Esophagus squamous epithelium (tissue), 5 donors: ENCODE measurements at regions not wholly inside any gene's neighbourhood (a gene's known extent, or its start where the extent isn't known, plus 50 kb on each side); places are given as distances from the start of the nearest gene placed in this dataset.

ENCODE experiments used
- DNase-seq: peaks from one replicate; lab custom pipeline; 2025; lab: John Stamatoyannopoulos, UW
- H3K27ac ChIP-seq, 4 donors: fragments of 200-600 bp; sonication (generic); one replicate each; pipeline ENCODE4 v1.5.1; 2016 to 2019; ENCODE audit warnings: mild to moderate bottlenecking in 1 of 4
- H3K27me3 ChIP-seq, 4 donors: fragments of 200-600 bp; sonication (generic); 1 replicate in 3 of 4; 2 replicates in 1 of 4; pipeline versions ENCODE4 v1.5.1 to v1.6.0; 2017 to 2021; ENCODE audit warnings: antibody characterized with exemption in 1 of 4
- H3K36me3 ChIP-seq, 3 donors: fragments of 200-600 bp; sonication (generic); one replicate each; pipeline ENCODE4 v1.5.1; 2016 to 2019
- H3K4me1 ChIP-seq, 3 donors: fragments of 200-600 bp; sonication (generic); one replicate each; pipeline ENCODE4 v1.5.1; 2017 to 2019
- H3K4me3 ChIP-seq, 4 donors: fragments of 200-600 bp; sonication (generic); 1 replicate in 3 of 4; 2 replicates in 1 of 4; pipeline ENCODE4 v1.5.1; 2016 to 2019; ENCODE audit warnings: mild to moderate bottlenecking in 2 of 4, moderate library complexity in 1 of 4
- H3K9me3 ChIP-seq, 3 donors: fragments of 200-600 bp; sonication (generic); one replicate each; pipeline ENCODE4 v1.5.1; 2016 to 2019
- POLR2A ChIP-seq, 4 donors: fragments of 450-650 bp; IDR thresholded peaks; one replicate each; pipeline ENCODE4 v1.6.1; 2017; ENCODE audit warnings: antibody characterized with exemption in 4 of 4, mild to moderate bottlenecking in 4 of 4, moderate library complexity in 3 of 4
- WGBS, 2 donors: methylation state at CpG; one replicate each; pipeline ENCODE4 v1.1.5; 2018; 5-methylcytosine and 5-hydroxymethylcytosine counted together
- intact Hi-C: fragments of 100-400 bp; cut with DNase I; formaldehyde crosslinking; loops from one replicate; pipeline ENCODE4 v1.15.0; 2022
- TF ChIP-seq, protein P1 (sequence below), 6 experiments: fragments of 450-650 bp in 4 of 6; fragments of 200-600 bp in 2 of 6; sonication (generic) in 2 of 6; IDR thresholded peaks; one replicate each; pipeline ENCODE4 v1.5.1; 2016 to 2019; ENCODE audit warnings: antibody characterized with exemption in 6 of 6, mild to moderate bottlenecking in 4 of 6, moderate library complexity in 4 of 6
- donor health status: DM: yes; HTN: yes; CAD: no.

DNA sequence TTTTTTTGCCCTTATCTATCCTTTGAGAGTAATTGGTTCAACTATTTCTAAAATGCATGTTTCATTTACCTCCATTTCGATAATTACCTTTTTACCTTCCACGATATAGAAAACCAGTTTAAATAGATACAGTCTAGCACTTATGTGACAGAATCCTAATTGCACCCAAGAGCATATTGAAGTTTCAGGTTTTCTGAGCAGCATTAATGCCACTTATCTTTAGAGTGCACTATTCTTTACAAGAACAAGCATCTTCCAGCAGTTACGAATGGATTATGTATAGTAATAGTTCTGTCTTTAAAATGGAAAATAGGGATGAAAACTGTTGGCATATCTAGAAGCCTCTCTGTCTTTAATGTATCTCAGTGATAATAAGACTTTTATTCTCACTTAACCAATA lies 82.2 kb upstream of the ATXN7L3B start:
- Histone ChIP-seq H3K27me3 (no peaks in the 10 kb centered on the region), H3K4me3 (no peak overlapping the region), H3K9me3 (no peaks in the 10 kb centered on the region), H3K36me3 (no peaks in the 10 kb centered on the region), H3K27ac (no peak overlapping the region), H3K4me1 (no peaks in the 10 kb centered on the region)
- intact Hi-C loops, result no loop called here
- no peak for DNase-seq
- no peak for TF ChIP-seq POLR2A (IDR thresholded peaks at IDR 0.05)
- TF ChIP-seq, protein P1, sequence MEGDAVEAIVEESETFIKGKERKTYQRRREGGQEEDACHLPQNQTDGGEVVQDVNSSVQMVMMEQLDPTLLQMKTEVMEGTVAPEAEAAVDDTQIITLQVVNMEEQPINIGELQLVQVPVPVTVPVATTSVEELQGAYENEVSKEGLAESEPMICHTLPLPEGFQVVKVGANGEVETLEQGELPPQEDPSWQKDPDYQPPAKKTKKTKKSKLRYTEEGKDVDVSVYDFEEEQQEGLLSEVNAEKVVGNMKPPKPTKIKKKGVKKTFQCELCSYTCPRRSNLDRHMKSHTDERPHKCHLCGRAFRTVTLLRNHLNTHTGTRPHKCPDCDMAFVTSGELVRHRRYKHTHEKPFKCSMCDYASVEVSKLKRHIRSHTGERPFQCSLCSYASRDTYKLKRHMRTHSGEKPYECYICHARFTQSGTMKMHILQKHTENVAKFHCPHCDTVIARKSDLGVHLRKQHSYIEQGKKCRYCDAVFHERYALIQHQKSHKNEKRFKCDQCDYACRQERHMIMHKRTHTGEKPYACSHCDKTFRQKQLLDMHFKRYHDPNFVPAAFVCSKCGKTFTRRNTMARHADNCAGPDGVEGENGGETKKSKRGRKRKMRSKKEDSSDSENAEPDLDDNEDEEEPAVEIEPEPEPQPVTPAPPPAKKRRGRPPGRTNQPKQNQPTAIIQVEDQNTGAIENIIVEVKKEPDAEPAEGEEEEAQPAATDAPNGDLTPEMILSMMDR (IDR thresholded peaks at IDR 0.05), result no peak
- WGBS, 2 donors, result 76 to 85% methylated on average over 3 of the region's 3 CpGs

DNA sequence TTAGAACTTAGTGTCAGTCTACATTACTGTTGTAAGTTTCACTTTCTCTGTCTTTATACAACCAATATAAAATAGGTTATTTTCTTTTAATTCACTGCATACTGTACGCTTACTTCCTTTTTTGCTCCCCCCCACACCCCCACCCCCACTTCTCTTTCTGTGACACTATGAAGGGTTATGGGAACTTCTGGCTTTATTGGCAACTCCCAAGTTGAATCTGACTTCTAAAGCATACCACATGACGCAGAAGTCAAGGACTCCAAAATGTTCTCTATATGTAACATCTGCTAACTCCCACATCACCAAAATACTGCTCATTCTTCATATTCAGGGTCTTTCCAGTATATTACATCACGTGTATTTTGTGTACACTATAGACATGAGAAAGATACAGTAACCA lies 81.2 kb upstream of the ATXN7L3B start:
- no peaks in the 10 kb centered on the region for H3K36me3 ChIP-seq
- no peaks in the 10 kb centered on the region for H3K27me3 ChIP-seq
- no peaks in the 10 kb centered on the region for H3K9me3 ChIP-seq
- TF ChIP-seq POLR2A (IDR thresholded peaks at IDR 0.05), result no peak
- TF ChIP-seq, protein P1 (IDR thresholded peaks at IDR 0.05), result no peak
- H3K4me1 ChIP-seq, result no peaks in the 10 kb centered on the region
- H3K27ac ChIP-seq, result no peak overlapping the region
- H3K4me3 ChIP-seq, result no peak overlapping the region
- no peak for DNase-seq
- WGBS, 2 donors, result 64 to 69% methylated on average over 3 of the region's 3 CpGs
- intact Hi-C loops, result no loop called here

DNA sequence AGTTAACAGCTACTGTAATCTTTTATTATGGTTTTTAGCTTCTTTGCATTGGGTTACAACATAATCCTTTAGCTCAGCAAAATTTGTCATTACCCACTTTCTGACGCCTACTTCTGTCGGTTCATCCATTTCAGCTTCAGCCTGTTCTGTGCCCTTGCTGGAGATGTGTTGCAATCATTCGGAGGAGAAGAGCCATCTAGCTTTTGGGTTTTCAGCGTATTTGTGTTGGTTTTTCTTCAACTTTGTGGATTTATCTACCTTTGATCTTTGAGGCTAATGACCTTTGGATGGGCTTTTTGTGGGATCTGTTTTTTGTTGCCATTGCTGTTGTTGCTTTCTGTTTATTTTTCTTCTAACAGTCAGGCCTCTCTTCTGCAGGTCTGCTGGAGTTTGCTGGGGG lies 69.2 kb upstream of the ATXN7L3B start:
- Histone ChIP-seq H3K36me3 (no peaks in the 10 kb centered on the region), H3K27ac (no peak overlapping the region), H3K27me3 (no peaks in the 10 kb centered on the region), H3K4me1 (no peaks in the 10 kb centered on the region), H3K9me3 (no peaks in the 10 kb centered on the region), H3K4me3 (no peak overlapping the region)
- TF ChIP-seq, protein P1 (IDR thresholded peaks at IDR 0.05), result no peak
- TF ChIP-seq POLR2A (IDR thresholded peaks at IDR 0.05), result no peak
- WGBS, 2 donors, result 58 to 75% methylated on average over 4 of the region's 4 CpGs
- intact Hi-C loops, result no loop called here
- DNase-seq, result no peak

DNA sequence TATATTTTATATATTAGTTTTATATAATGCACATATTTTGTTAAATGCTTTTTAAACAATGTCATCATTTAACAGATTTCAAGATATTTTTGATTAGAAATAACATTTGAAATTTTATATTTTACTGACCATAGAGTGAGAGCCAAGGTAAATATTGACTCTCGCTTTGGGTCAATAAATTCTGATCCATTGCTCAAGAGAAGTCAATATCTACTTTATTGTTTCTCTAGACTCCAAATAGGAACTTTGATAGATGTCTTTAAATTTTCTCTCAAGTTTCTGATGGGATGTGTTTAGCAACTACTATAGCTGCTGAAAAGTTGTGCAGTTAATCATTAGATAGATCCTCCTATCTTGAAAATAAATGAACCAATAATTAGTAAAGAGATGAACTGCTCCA lies 61.4 kb upstream of the ATXN7L3B start:
- H3K4me1 ChIP-seq, result no peaks in the 10 kb centered on the region
- DNase-seq, result no peak
- no peaks in the 10 kb centered on the region for H3K36me3 ChIP-seq
- WGBS, 2 donors, result 89 to 96% methylated on average over 1 of the region's 1 CpG
- no peak overlapping the region for H3K4me3 ChIP-seq
- intact Hi-C loops, result no loop called here
- H3K9me3 ChIP-seq, result no peaks in the 10 kb centered on the region
- TF ChIP-seq POLR2A (IDR thresholded peaks at IDR 0.05), result no peak
- TF ChIP-seq, protein P1 (IDR thresholded peaks at IDR 0.05), result no peak
- no peak overlapping the region for H3K27ac ChIP-seq
- no peaks in the 10 kb centered on the region for H3K27me3 ChIP-seq

DNA sequence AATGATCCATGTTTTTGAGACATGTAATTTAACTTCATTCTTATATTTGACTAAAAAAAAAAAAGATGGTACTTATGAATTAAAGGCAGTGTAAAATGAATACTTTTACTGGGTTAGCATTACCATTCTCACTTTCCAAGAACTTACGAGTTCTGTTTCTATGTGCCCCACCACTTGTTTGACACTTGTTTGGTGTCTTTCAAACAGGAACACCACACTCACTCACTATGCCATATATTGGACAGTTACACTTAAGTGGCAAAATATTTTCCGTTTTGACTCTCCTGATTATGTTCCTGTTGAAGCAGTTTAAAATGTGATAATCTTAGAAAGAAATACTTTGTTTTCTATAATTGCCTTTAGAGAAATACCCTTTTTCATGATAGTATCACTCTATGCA lies 56.6 kb upstream of the ATXN7L3B start:
- intact Hi-C loops, result no loop called here
- Histone ChIP-seq H3K4me1 (no peaks in the 10 kb centered on the region), H3K27me3 (no peaks in the 10 kb centered on the region), H3K36me3 (no peaks in the 10 kb centered on the region), H3K27ac (no peak overlapping the region), H3K4me3 (no peak overlapping the region), H3K9me3 (no peaks in the 10 kb centered on the region)
- no peak for DNase-seq
- 71 to 72% methylated on average over 2 of the region's 2 CpGs for WGBS, 2 donors
- TF ChIP-seq, protein P1 (IDR thresholded peaks at IDR 0.05), result no peak
- no peak for TF ChIP-seq POLR2A (IDR thresholded peaks at IDR 0.05)
